H54 (cell line): ENCODE measurements at regions not wholly inside any gene's neighbourhood (a gene's known extent, or its start where the extent isn't known, plus 50 kb on each side); places are given as distances from the start of the nearest gene placed in this dataset.

Source experiments
- DNase-seq: peaks from one replicate; pipeline ENCODE4 v3.0.0; 2011; ENCODE audit warnings: low spot score, mixed read lengths; ENCODE audit not compliant: insufficient read length
- FAIRE-seq: peaks from 3 replicates; lab custom pipeline; 2011; peaks lifted over from hg19 to GRCh38; lab: Jason Lieb, UNC
- POLR2A ChIP-seq: IDR thresholded peaks from 2 replicates; pipeline ENCODE4 v1.6.1; 2011; ENCODE audit warnings: low read depth, mild to moderate bottlenecking, low read length

GRCh38 chr20:40913224-40914185, 115.1 kb upstream of the TOP1 start:
- no peak for TF ChIP-seq POLR2A
- DNase-seq = no peak
- FAIRE-seq = no peak

- no peak for DNase-seq
- no peak for FAIRE-seq
- no peak for TF ChIP-seq POLR2A
These were observed 112.9 kb upstream of the TOP1 start for GRCh38 chr20:40915756-40916155.

DNA sequence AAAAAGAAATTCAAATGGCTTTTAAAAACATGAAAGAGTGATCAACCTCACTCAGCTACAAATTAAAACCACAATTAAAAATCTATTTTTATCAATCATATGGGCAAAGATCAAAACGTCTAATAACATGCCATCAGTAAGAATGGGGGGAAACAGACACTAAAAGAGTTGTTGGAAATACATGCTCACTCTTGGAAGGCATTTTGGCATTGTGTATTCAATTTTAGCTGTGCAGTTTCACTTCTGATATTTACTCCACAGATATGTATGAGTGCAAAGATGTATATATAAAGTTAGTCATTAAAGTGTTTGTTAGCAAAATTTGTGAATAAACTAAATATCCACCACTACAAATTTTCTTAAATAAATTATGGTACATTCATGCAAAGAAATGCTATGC, 112.3 kb upstream of the TOP1 start:
- DNase-seq (no peak), FAIRE-seq (no peak)
- TF ChIP-seq POLR2A = no peak

DNA sequence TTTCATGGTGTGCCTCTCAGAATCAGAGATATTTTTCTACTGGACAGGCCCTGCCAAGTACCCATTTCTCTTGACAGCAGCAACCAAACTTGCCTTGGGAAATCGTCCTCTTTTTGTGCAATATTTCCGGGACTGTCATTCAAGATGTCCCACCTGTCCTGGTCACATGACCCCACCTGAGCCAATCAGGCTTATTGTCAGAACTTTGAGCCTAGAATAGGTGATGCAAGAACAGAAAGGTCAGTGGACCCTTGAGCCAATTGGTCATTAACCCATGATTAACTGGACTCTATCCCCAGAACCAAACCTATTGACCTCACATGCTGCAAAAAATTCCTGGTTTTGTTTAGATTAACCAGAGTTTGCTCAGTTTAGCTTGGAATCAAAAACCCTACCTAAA, 108.3 kb upstream of the TOP1 start:
- DNase-seq (no peak), FAIRE-seq (no peak)
- no peak for TF ChIP-seq POLR2A

DNA sequence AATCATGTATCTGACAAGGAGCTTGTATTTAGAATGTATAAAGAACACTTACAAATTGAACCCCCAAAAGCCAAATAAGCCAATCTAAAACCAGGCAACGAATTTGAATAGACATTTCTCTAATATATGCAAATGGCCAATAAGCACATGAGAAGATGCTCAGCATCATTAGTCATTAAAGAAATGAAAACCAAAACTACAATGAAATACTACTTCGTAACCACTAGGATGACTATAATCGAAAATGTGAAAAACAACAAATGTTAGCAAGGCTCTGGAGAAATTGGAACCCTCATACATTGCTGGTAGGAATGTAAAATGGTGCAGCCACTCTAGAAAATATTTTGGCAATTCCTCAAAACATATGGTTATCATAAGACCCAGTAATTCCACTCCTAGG, 105.8 kb upstream of the TOP1 start:
- TF ChIP-seq POLR2A = no peak
- DNase-seq = no peak
- no peak for FAIRE-seq

DNA sequence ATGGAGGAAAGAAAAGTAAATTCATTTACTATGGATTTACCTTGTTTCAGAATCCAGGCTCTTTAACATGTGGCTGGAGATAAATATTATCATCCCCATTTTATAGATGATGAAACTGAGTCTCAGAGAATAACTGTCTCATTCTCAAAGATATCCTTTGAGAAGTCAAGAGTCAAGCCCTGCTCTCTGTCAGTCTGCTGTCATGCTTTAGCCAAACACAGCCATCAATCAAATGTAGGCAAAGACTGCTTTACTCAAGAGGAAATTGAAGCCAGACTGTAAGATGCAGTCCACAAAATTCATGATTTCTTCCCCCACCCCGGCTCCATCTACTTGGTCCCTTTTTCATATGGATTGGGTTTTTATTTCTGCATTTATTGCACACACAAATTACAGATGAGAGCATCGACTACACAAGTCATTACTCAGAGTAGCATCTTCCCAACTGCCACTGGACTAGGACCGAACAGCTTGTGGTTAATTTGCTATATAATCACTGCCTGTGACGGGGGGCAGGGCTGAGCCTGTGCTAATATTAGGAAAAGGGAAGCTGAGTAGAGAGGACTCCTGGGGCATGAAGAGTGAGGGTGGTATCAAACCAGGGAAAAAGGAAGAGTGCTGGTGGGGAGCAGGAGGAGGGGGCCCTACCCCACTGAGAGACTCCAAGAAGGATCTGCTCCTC, 102.7 kb upstream of the TOP1 start:
- no peak for FAIRE-seq
- TF ChIP-seq POLR2A = no peak
- no peak for DNase-seq

DNA sequence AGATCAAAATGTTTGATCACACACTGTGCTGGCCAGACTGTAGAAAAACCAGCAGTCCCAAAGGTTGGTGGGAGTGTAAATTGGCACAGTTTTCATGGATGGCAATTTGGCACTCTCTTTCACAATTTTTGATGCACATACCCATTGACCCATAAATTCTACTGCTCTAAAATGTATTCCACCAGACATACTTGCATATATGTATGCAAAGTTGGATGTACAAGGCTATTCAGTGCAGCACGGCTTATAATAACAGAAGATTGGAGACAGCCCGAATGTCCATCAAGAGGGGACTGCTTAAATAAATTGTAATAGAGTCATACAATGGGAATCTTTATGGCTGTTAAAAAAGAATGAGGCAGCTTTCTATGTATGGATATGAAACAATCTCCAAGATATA, 101.7 kb upstream of the TOP1 start:
- TF ChIP-seq POLR2A = no peak
- no peak for FAIRE-seq
- DNase-seq = no peak

DNA sequence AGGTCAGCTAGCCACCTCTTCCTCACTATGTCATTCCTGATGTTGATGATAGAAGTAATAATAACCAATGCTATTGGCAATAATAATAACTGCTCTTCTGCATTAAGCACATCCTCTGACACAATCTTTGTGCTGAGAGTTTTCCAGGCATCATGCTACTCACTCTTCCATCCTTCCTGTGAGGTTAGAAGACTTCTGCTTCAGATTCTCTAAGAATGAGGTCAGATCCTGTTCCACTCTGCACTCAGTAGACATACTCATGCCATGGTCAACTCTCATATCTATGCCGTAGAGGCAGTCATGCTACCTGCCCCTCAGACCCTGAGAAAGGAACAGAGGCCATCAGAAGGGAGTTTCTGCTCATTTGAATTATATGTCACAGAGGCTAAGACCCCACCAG, 98.1 kb upstream of the TOP1 start:
- no peak for FAIRE-seq
- TF ChIP-seq POLR2A = no peak
- DNase-seq = no peak

DNA sequence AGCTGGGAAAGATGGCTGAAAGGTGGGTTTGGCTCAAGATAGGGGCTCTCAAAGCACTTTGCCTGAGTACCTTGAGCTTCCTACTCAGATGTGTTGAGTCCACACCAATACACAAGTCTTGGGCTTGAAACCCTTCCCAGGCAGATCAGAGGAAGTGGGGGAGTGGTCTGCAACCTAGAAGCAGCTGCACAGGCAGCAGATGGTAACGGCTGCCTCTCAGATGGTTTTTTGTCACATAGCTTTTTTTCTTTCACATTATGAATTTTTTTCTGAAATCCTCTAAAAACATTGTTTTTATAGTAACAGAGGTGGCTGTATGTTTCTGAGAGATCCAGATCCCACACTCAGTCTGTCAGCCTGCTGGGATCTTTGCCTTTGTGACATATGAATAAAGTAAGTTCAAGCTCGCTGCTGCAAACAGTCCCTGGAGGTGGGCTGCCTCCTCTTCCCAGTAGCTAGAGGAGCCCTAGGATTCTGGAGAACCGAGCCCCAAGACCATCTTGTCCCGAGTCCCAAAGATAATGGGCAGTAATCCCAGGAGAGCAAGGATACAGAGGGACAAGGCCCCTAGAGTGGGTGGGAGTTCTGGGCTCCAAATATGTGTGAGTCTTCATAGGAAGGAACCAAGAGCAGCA, 97.1 kb upstream of the TOP1 start:
- DNase-seq = no peak
- no peak for TF ChIP-seq POLR2A
- FAIRE-seq = no peak

- DNase-seq (no peak), FAIRE-seq (no peak)
- TF ChIP-seq POLR2A = no peak
These were observed 96.2 kb upstream of the TOP1 start for GRCh38 chr20:40932436-40932835.

DNA sequence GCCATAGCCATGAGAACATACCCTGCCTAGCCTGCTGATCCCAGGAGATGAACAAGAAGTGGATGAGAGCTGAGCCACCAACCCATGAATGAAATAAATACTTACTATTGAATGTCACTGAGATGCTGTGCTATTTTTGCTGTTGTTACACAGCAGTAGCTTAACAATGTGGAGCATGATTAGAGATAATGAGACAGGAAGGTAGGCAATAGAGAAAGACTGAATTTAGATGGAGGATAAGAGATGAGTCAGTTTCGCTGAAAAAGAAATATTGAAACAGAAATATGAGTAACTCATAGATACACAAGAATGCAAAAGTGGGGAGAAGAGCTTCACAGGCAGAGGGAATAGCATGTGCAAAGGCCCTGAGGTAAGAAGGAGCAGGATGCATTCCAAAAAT, 94.9 kb upstream of the TOP1 start:
- TF ChIP-seq POLR2A = no peak
- no peak for FAIRE-seq
- no peak for DNase-seq

DNA sequence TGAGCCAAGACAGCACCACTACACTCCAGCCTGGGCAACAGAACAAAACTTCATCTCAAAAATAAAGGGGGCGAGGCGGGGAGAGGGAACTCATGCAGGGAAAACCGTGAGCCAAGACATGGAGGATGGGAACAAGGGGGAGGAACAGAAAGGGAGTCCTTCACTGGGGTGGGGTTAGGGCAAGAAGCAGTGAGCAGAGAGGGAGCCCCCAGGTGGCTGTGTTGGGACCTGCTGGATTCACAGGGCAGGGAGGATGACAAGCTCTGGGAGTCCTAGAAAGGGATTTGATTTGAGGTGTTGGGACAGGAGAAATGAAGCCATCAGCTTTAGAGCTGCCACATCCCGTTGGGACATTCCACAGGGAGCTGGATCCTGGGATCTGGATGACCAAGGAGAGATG, 90.6 kb upstream of the TOP1 start:
- no peak for DNase-seq
- TF ChIP-seq POLR2A = no peak
- FAIRE-seq = no peak

GRCh38 chr20:40939667-40940066, 89.0 kb upstream of the TOP1 start:
- FAIRE-seq = no peak

DNA sequence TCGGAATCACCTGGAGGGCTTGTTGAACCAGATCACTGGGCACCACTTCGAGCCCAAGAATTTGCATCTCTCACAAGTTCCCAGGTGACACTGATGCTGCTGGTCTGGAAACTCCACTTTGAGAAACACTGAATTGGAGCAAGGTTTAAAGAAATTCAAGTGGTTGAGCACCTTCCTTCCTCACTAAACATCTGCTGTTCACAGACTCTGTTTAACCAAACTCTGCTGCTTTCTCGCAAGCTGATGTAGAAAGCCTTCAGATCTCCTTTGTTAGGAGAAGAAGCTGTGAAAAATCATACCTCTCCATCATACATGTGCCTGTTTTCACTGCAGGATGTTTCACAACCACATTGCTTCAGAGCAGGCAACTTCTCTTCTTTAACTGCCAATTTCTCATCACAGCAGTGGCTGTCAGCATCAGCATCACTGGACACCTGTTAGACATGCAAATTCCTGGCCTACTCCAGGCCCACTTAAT, 87.5 kb upstream of the TOP1 start:
- no peak for TF ChIP-seq POLR2A
- DNase-seq (no peak), FAIRE-seq (no peak)

More at GRCh38 chr20:40939667-40940066, 89.0 kb upstream of the TOP1 start:
- no peak for DNase-seq
- no peak for TF ChIP-seq POLR2A
